ENCODE measurements at regions not wholly inside any gene's neighbourhood (a gene's known extent, or its start where the extent isn't known, plus 50 kb on each side); places are given as distances from the start of the nearest gene placed in this dataset.

- H3K9me3 Mint-ChIP-seq = peaks cover 0 to 9% (median 4%) of the 10 kb centered on the region in 7 donors
- no peak for DNase-seq
- no peak overlapping the region for H3K27ac Mint-ChIP-seq
- Histone ChIP-seq H3K4me3 (ENCODE audit: low read depth, low read length) (no peak overlapping the region), H3K36me3 (ENCODE audit: control insufficient read depth, insufficient read depth, low read length) (no peaks in the 10 kb centered on the region), H3K27ac (ENCODE audit: insufficient read depth, low read length, poor library complexity, severe bottlenecking) (no peak overlapping the region), H3K27me3 (ENCODE audit: control insufficient read depth, insufficient read depth, low read length) (no peaks in the 10 kb centered on the region), H3K4me1 (ENCODE audit: control insufficient read depth, insufficient read depth, low read length, poor library complexity, severe bottlenecking) (no peaks in the 10 kb centered on the region), H3K9me3 (ENCODE audit: control insufficient read depth in 2 of 2, low read length in 2 of 2) (no peaks in the 10 kb centered on the region)
- H3K4me3 Mint-ChIP-seq = no peak overlapping the region
- H3K27me3 Mint-ChIP-seq = no peaks in the 10 kb centered on the region
- ATAC-seq (ENCODE audit: low read depth in 2 of 2) = no peak
- no peaks in the 10 kb centered on the region for H3K4me1 Mint-ChIP-seq
- no peaks in the 10 kb centered on the region for H3K36me3 Mint-ChIP-seq
Measured at GRCh38 chr12:126055521-126055920, 990.3 kb downstream of the AACS start.

GRCh38 chr12:126061777-126062176 lies 996.5 kb downstream of the AACS start:
- no peaks in the 10 kb centered on the region for H3K36me3 Mint-ChIP-seq
- Histone ChIP-seq H3K27ac (ENCODE audit: insufficient read depth, low read length, poor library complexity, severe bottlenecking) (no peak overlapping the region), H3K9me3 (ENCODE audit: control insufficient read depth in 2 of 2, low read length in 2 of 2) (no peaks in the 10 kb centered on the region), H3K27me3 (ENCODE audit: control insufficient read depth, insufficient read depth, low read length) (no peaks in the 10 kb centered on the region), H3K4me1 (ENCODE audit: control insufficient read depth, insufficient read depth, low read length, poor library complexity, severe bottlenecking) (no peaks in the 10 kb centered on the region), H3K4me3 (ENCODE audit: low read depth, low read length) (no peak overlapping the region), H3K36me3 (ENCODE audit: control insufficient read depth, insufficient read depth, low read length) (no peaks in the 10 kb centered on the region)
- ATAC-seq (ENCODE audit: low read depth in 2 of 2) (no peak), DNase-seq (no peak)
- H3K27ac Mint-ChIP-seq = no peak overlapping the region
- H3K9me3 Mint-ChIP-seq = peaks cover 0 to 5% (median 0%) of the 10 kb centered on the region in 7 donors
- H3K27me3 Mint-ChIP-seq = peaks cover 4% of the 10 kb centered on the region
- no peak overlapping the region for H3K4me3 Mint-ChIP-seq
- no peaks in the 10 kb centered on the region for H3K4me1 Mint-ChIP-seq

- Histone ChIP-seq H3K4me1 (ENCODE audit: control insufficient read depth, insufficient read depth, low read length, poor library complexity, severe bottlenecking) (no peaks in the 10 kb centered on the region), H3K27ac (ENCODE audit: insufficient read depth, low read length, poor library complexity, severe bottlenecking) (no peak overlapping the region), H3K9me3 (ENCODE audit: control insufficient read depth in 2 of 2, low read length in 2 of 2) (no peaks in the 10 kb centered on the region), H3K36me3 (ENCODE audit: control insufficient read depth, insufficient read depth, low read length) (no peaks in the 10 kb centered on the region), H3K27me3 (ENCODE audit: control insufficient read depth, insufficient read depth, low read length) (no peaks in the 10 kb centered on the region), H3K4me3 (ENCODE audit: low read depth, low read length) (no peak overlapping the region)
- Mint-ChIP-seq H3K4me1 (no peaks in the 10 kb centered on the region), H3K36me3 (no peaks in the 10 kb centered on the region), H3K27me3 (peaks cover 4% of the 10 kb centered on the region), H3K9me3 (peaks cover 0 to 5% (median 0%) of the 10 kb centered on the region in 7 donors), H3K27ac (no peak overlapping the region), H3K4me3 (no peak overlapping the region)
- no peak for ATAC-seq (ENCODE audit: low read depth in 2 of 2)
- no peak for DNase-seq
Measured at GRCh38 chr12:126064028-126064427, 998.8 kb downstream of the AACS start.

GRCh38 chr12:126067626-126068329 lies 1002.5 kb downstream of the AACS start:
- DNase-seq (no peak), ATAC-seq (ENCODE audit: low read depth in 2 of 2) (no peak)
- Histone ChIP-seq H3K4me3 (ENCODE audit: low read depth, low read length) (no peak overlapping the region), H3K27me3 (ENCODE audit: control insufficient read depth, insufficient read depth, low read length) (no peaks in the 10 kb centered on the region), H3K27ac (ENCODE audit: insufficient read depth, low read length, poor library complexity, severe bottlenecking) (no peak overlapping the region), H3K36me3 (ENCODE audit: control insufficient read depth, insufficient read depth, low read length) (no peaks in the 10 kb centered on the region), H3K9me3 (ENCODE audit: control insufficient read depth in 2 of 2, low read length in 2 of 2) (no peaks in the 10 kb centered on the region), H3K4me1 (ENCODE audit: control insufficient read depth, insufficient read depth, low read length, poor library complexity, severe bottlenecking) (no peaks in the 10 kb centered on the region)
- Mint-ChIP-seq H3K9me3 (peaks cover 0 to 9% (median 2%) of the 10 kb centered on the region in 7 donors), H3K27me3 (peaks cover 4% of the 10 kb centered on the region), H3K4me3 (no peak overlapping the region), H3K36me3 (no peaks in the 10 kb centered on the region), H3K4me1 (no peaks in the 10 kb centered on the region), H3K27ac (no peak overlapping the region)

- H3K27ac Mint-ChIP-seq = no peak overlapping the region
- H3K36me3 Mint-ChIP-seq = no peaks in the 10 kb centered on the region
- no peaks in the 10 kb centered on the region for H3K27me3 Mint-ChIP-seq
- no peak overlapping the region for H3K4me3 Mint-ChIP-seq
- Histone ChIP-seq H3K4me1 (ENCODE audit: control insufficient read depth, insufficient read depth, low read length, poor library complexity, severe bottlenecking) (no peaks in the 10 kb centered on the region), H3K27ac (ENCODE audit: insufficient read depth, low read length, poor library complexity, severe bottlenecking) (no peak overlapping the region), H3K36me3 (ENCODE audit: control insufficient read depth, insufficient read depth, low read length) (no peaks in the 10 kb centered on the region), H3K27me3 (ENCODE audit: control insufficient read depth, insufficient read depth, low read length) (no peaks in the 10 kb centered on the region), H3K9me3 (ENCODE audit: control insufficient read depth in 2 of 2, low read length in 2 of 2) (no peaks in the 10 kb centered on the region), H3K4me3 (ENCODE audit: low read depth, low read length) (no peak overlapping the region)
- H3K4me1 Mint-ChIP-seq = no peaks in the 10 kb centered on the region
- peaks cover 0 to 12% (median 2%) of the 10 kb centered on the region in 7 donors for H3K9me3 Mint-ChIP-seq
- ATAC-seq (ENCODE audit: low read depth in 2 of 2) (no peak), DNase-seq (peak in 1 of 3 donors; percentile 47)
Measured at GRCh38 chr12:126069549-126070165, 1004.4 kb downstream of the AACS start.

DNA sequence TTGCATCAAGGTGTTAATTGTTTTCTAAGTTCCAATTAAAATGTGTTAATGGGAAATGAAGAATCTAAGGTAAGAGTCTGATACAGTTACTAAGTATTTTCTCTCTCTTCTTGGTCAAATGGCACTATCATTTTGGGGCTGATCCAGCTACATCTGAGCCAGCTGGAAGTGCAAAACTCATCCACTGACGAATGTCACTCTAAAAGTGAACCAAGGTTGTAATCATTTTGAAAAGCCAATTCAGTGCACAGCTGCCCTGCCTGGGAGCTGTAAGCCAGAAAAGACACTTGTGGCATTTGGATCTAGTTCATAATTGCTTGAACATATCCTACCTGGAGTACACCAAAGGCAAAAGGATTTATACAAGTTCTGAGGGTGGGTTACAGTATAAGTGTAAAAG lies 1011.3 kb downstream of the AACS start:
- no peaks in the 10 kb centered on the region for H3K4me1 Mint-ChIP-seq
- H3K4me3 ChIP-seq (ENCODE audit: low read depth, low read length) = no peak overlapping the region
- no peaks in the 10 kb centered on the region for H3K4me1 ChIP-seq (ENCODE audit: control insufficient read depth, insufficient read depth, low read length, poor library complexity, severe bottlenecking)
- H3K36me3 ChIP-seq (ENCODE audit: control insufficient read depth, insufficient read depth, low read length) = no peaks in the 10 kb centered on the region
- H3K27me3 Mint-ChIP-seq = no peaks in the 10 kb centered on the region
- no peak overlapping the region for H3K27ac ChIP-seq (ENCODE audit: insufficient read depth, low read length, poor library complexity, severe bottlenecking)
- no peaks in the 10 kb centered on the region for H3K9me3 ChIP-seq (ENCODE audit: control insufficient read depth in 2 of 2, low read length in 2 of 2)
- H3K27ac Mint-ChIP-seq = no peak overlapping the region
- ATAC-seq (ENCODE audit: low read depth in 2 of 2) (no peak), DNase-seq (no peak)
- H3K36me3 Mint-ChIP-seq = no peaks in the 10 kb centered on the region
- no peak overlapping the region for H3K4me3 Mint-ChIP-seq
- H3K27me3 ChIP-seq (ENCODE audit: control insufficient read depth, insufficient read depth, low read length) = no peaks in the 10 kb centered on the region
- peaks cover 0 to 4% (median 1%) of the 10 kb centered on the region in 7 donors for H3K9me3 Mint-ChIP-seq

DNA sequence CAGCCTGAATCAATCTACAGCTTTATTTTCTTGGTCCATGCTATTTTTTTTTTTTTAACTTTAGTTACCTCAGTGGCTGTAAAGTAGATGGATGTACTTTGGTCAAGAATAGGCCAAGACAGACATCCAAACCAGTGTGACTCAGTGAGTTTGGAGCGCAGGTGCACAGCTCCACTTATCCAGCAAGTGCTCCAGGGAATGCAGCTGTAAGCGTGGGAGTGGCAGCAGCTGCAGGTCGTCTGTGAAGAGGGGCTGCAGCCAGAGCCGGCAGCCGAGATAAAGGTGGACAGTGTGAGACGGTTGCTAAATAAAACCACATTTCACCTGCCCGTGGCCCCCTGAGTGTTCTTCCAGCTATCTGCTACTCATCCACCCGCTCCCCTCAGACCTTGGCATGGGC lies 1018.7 kb downstream of the AACS start:
- no peak for ATAC-seq (ENCODE audit: low read depth in 2 of 2)
- no peak overlapping the region for H3K4me3 ChIP-seq (ENCODE audit: low read depth, low read length)
- no peak for DNase-seq
- no peak overlapping the region for H3K4me3 Mint-ChIP-seq
- no peak overlapping the region for H3K27ac ChIP-seq (ENCODE audit: insufficient read depth, low read length, poor library complexity, severe bottlenecking)
- H3K27me3 ChIP-seq (ENCODE audit: control insufficient read depth, insufficient read depth, low read length) = no peaks in the 10 kb centered on the region
- no peak overlapping the region for H3K27ac Mint-ChIP-seq
- H3K9me3 Mint-ChIP-seq = peaks cover 0 to 13% (median 2%) of the 10 kb centered on the region in 7 donors
- H3K4me1 ChIP-seq (ENCODE audit: control insufficient read depth, insufficient read depth, low read length, poor library complexity, severe bottlenecking) = no peaks in the 10 kb centered on the region
- H3K36me3 Mint-ChIP-seq = no peaks in the 10 kb centered on the region
- no peaks in the 10 kb centered on the region for H3K36me3 ChIP-seq (ENCODE audit: control insufficient read depth, insufficient read depth, low read length)
- H3K4me1 Mint-ChIP-seq = no peaks in the 10 kb centered on the region
- no peaks in the 10 kb centered on the region for H3K27me3 Mint-ChIP-seq
- H3K9me3 ChIP-seq (ENCODE audit: control insufficient read depth in 2 of 2, low read length in 2 of 2) = peaks cover 0 to under 1% of the 10 kb centered on the region in 2 experiments

- Histone ChIP-seq H3K36me3 (ENCODE audit: control insufficient read depth, insufficient read depth, low read length) (no peaks in the 10 kb centered on the region), H3K27ac (ENCODE audit: insufficient read depth, low read length, poor library complexity, severe bottlenecking) (no peak overlapping the region), H3K27me3 (ENCODE audit: control insufficient read depth, insufficient read depth, low read length) (no peaks in the 10 kb centered on the region), H3K4me3 (ENCODE audit: low read depth, low read length) (no peak overlapping the region), H3K4me1 (ENCODE audit: control insufficient read depth, insufficient read depth, low read length, poor library complexity, severe bottlenecking) (no peaks in the 10 kb centered on the region), H3K9me3 (ENCODE audit: control insufficient read depth in 2 of 2, low read length in 2 of 2) (peaks cover 0 to 2% of the 10 kb centered on the region in 2 experiments)
- Mint-ChIP-seq H3K4me1 (no peaks in the 10 kb centered on the region), H3K9me3 (peaks cover 0 to 17% (median 2%) of the 10 kb centered on the region in 7 donors), H3K4me3 (no peak overlapping the region), H3K27me3 (no peaks in the 10 kb centered on the region), H3K27ac (no peak overlapping the region), H3K36me3 (no peaks in the 10 kb centered on the region)
- ATAC-seq (ENCODE audit: low read depth in 2 of 2) (no peak), DNase-seq (no peak)
Measured at GRCh38 chr12:126084480-126084879, 1019.2 kb downstream of the AACS start.
